ENCODE measurements at regions not wholly inside any gene's neighbourhood (a gene's known extent, or its start where the extent isn't known, plus 50 kb on each side); places are given as distances from the start of the nearest gene placed in this dataset.
A peak's percentile ranks its signal among the peaks of the same experiment; 100 is the strongest.

DNA sequence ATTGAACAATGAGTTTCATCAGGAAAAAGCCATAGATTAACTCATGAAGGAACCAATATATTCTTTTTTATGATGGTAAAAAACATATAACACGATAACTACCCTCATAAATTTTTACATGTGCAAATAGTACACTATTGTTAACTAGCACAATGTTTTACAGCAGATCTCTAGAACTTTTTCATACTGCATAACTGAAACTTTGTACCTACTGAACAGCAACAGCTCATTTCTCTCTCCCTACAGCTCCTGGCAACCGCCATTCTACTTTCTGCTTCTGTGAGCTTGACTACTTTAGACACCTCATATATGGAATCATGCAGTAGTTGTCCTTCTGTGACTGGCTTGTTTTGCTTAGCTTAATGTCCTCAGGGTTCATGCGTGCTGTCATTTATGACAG, 235.4 kb downstream of the NFKBIZ start:
- Histone ChIP-seq H3K4me3 (ENCODE audit: low read depth in 2 of 2, low read length in 1 of 2) (no peak overlapping the region), H4K20me1 (ENCODE audit: insufficient read depth) (no peaks in the 10 kb centered on the region), H3K9me3 (no peaks in the 10 kb centered on the region), H3K79me2 (ENCODE audit: insufficient read depth) (no peaks in the 10 kb centered on the region), H2AFZ (ENCODE audit: low read depth) (no peak overlapping the region), H3F3A (replicated peaks; ENCODE audit: insufficient read depth) (peaks cover 12% of the 10 kb centered on the region), H3K27me3 (ENCODE audit: insufficient read depth) (no peaks in the 10 kb centered on the region), H3K36me3 (replicated peaks in 1 of 2; ENCODE audit: control insufficient read depth in 1 of 2, insufficient read depth in 2 of 2, low read length in 1 of 2) (no peaks in the 10 kb centered on the region), H3K9ac (no peak overlapping the region), H3K9me2 (no peaks in the 10 kb centered on the region), H3K4me2 (no peak overlapping the region), H3K27ac (ENCODE audit: low read depth in 2 of 2, low read length in 1 of 2) (peak overlapping the region; percentile 43 to 74; a peak in 2 of 4 replicates), H3K4me1 (ENCODE audit: control insufficient read depth in 1 of 2, insufficient read depth in 2 of 2, low read depth in 1 of 2, low read length in 1 of 2) (peaks cover 0 to 19% of the 10 kb centered on the region in 2 experiments; a peak in 3 of 4 replicates)
- ChIA-PET CTCF (interaction anchor here (0.9 to 1.0 kb wide), 2 partner anchors 8 to 13 kb away, joined by 3 read pairs; no protein-coding TSS in a partner anchor), POLR2A (no interaction called here)
- TF ChIP-seq, protein P1, sequence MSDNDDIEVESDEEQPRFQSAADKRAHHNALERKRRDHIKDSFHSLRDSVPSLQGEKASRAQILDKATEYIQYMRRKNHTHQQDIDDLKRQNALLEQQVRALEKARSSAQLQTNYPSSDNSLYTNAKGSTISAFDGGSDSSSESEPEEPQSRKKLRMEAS (IDR thresholded peaks at IDR 0.05; ENCODE audit: low read depth), result no peak
- DNase-seq, result no peak
- 90% methylated on average over 3 of the region's 3 CpGs for WGBS (ENCODE audit: low lambda C conversion rate)

DNA sequence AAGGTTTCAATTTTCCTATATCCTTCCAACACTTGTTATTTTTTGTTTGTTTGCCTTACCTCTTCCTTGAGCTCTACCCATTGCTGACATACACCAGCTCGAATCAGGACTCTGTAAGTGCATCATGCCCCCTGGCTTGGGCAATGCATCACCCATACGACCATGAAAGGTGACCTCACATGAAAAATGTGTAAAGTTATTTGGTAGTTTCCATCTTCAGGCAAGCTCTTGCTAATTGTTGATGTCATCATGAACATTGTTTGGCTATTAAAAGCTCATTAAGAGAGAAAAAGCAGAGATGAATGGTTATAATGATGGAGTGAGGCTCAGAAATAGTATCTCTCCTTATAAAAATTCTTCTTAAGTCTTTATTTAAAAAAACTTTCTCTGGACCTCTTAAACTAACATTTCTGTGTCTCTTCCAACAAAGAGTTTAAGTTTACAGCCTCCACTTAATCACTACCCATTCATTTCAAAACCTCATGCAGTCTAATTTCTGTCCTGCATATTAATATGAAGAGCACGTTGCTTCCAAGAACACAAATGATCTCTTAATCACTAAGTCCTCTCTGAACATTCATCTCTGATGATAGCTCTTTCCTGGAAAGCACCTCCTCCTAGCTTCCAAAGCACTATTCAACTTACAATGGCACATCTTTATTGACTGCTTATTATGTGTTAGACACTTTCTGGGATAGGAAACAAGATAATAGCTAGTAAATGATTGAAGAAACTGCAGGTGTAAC, 236.3 kb downstream of the NFKBIZ start:
- no peak for TF ChIP-seq JUND (IDR thresholded peaks at IDR 0.05)
- no peak for TF ChIP-seq MEF2A (IDR thresholded peaks at IDR 0.05; ENCODE audit: borderline replicate concordance, low read depth)
- no peak for TF ChIP-seq RAD21 (IDR thresholded peaks at IDR 0.05; ENCODE audit: low read length)
- no peak for TF ChIP-seq RXRA (IDR thresholded peaks at IDR 0.05; ENCODE audit: borderline replicate concordance, low read depth)
- TF ChIP-seq FOSL2 (IDR thresholded peaks at IDR 0.05; ENCODE audit: borderline replicate concordance, low read depth), result no peak
- TF ChIP-seq, protein P2, sequence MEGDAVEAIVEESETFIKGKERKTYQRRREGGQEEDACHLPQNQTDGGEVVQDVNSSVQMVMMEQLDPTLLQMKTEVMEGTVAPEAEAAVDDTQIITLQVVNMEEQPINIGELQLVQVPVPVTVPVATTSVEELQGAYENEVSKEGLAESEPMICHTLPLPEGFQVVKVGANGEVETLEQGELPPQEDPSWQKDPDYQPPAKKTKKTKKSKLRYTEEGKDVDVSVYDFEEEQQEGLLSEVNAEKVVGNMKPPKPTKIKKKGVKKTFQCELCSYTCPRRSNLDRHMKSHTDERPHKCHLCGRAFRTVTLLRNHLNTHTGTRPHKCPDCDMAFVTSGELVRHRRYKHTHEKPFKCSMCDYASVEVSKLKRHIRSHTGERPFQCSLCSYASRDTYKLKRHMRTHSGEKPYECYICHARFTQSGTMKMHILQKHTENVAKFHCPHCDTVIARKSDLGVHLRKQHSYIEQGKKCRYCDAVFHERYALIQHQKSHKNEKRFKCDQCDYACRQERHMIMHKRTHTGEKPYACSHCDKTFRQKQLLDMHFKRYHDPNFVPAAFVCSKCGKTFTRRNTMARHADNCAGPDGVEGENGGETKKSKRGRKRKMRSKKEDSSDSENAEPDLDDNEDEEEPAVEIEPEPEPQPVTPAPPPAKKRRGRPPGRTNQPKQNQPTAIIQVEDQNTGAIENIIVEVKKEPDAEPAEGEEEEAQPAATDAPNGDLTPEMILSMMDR (IDR thresholded peaks at IDR 0.05), result no peak
- TF ChIP-seq TCF12 (IDR thresholded peaks at IDR 0.05), result no peak
- no peak for TF ChIP-seq SIN3A (IDR thresholded peaks at IDR 0.05; ENCODE audit: borderline replicate concordance, low read depth, low read length)
- TF ChIP-seq EP300 (IDR thresholded peaks at IDR 0.05; ENCODE audit: borderline replicate concordance in 1 of 2, low read depth in 1 of 2, low read length in 1 of 2), result no peak
- no peak for TF ChIP-seq NFIC (IDR thresholded peaks at IDR 0.05; ENCODE audit: borderline replicate concordance)
- TF ChIP-seq POLR2AphosphoS5 (IDR thresholded peaks at IDR 0.05; ENCODE audit: low read depth, low read length), result no peak
- Histone ChIP-seq H3K36me3 (replicated peaks in 1 of 2; ENCODE audit: control insufficient read depth in 1 of 2, insufficient read depth in 2 of 2, low read length in 1 of 2) (no peaks in the 10 kb centered on the region), H3K4me1 (ENCODE audit: control insufficient read depth in 1 of 2, insufficient read depth in 2 of 2, low read depth in 1 of 2, low read length in 1 of 2) (peaks cover 0 to 27% of the 10 kb centered on the region in 2 experiments), H3K9ac (no peak overlapping the region), H4K20me1 (ENCODE audit: insufficient read depth) (no peaks in the 10 kb centered on the region), H2AFZ (ENCODE audit: low read depth) (no peak overlapping the region), H3K79me2 (ENCODE audit: insufficient read depth) (no peaks in the 10 kb centered on the region), H3F3A (replicated peaks; ENCODE audit: insufficient read depth) (peaks cover 12% of the 10 kb centered on the region), H3K4me3 (ENCODE audit: low read depth in 2 of 2, low read length in 1 of 2) (no peak overlapping the region), H3K9me2 (no peaks in the 10 kb centered on the region), H3K27ac (ENCODE audit: low read depth in 2 of 2, low read length in 1 of 2) (no peak overlapping the region; a peak in 1 of 4 replicates), H3K27me3 (ENCODE audit: insufficient read depth) (no peaks in the 10 kb centered on the region), H3K4me2 (no peak overlapping the region), H3K9me3 (no peaks in the 10 kb centered on the region)
- DNase-seq, result no peak
- ChIA-PET POLR2A (no interaction called here), CTCF (interaction anchor here (1.0 kb wide), 1 partner anchor 12 kb away, joined by 3 read pairs; no protein-coding TSS in a partner anchor)
- WGBS (ENCODE audit: low lambda C conversion rate), result 53% methylated on average over 3 of the region's 3 CpGs
